ENCODE measurements at regions not wholly inside any gene's neighbourhood (a gene's known extent, or its start where the extent isn't known, plus 50 kb on each side); places are given as distances from the start of the nearest gene placed in this dataset.

- no peak for TF ChIP-seq CTCF (IDR thresholded peaks at IDR 0.05)
- TF ChIP-seq EZH2 (IDR thresholded peaks at IDR 0.05), result no peak
Observed at GRCh38 chr12:97848051-97848450, 385.4 kb downstream of the RMST start.
